ENCODE measurements at regions not wholly inside any gene's neighbourhood (a gene's known extent, or its start where the extent isn't known, plus 50 kb on each side); places are given as distances from the start of the nearest gene placed in this dataset.

DNA sequence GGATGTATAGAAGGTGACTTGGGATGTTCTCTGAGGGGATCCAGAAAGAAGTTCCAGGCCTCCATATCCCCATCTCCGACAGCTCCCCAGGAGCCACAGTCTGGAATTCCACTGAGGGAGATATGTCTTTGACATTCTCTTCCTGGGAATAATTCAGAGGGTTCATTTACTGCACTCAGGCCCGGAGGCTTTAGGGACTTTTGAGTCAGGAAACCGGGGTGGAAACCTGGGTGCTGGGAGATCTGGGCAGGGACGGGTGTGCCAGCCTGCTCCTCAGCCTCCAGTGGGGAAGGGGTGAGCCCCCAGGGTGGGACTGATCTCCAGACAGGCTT is 147.7 kb downstream of the SMAD6 start:
- H3K27me3 ChIP-seq (ENCODE audit: control insufficient read depth, insufficient read depth, low read length, poor library complexity, severe bottlenecking), result no peaks in the 10 kb centered on the region
- Mint-ChIP-seq H3K27me3 (ENCODE audit: insufficient read depth) (peaks cover 6% of the 10 kb centered on the region), H3K27ac (peak overlapping the region; percentile 88), H3K4me1 (peaks cover 27% of the 10 kb centered on the region), H3K36me3 (ENCODE audit: low read depth) (peaks cover 5% of the 10 kb centered on the region), H3K9me3 (no peaks in the 10 kb centered on the region), H3K4me3 (no peak overlapping the region)
- H3K4me1 ChIP-seq (ENCODE audit: control insufficient read depth, insufficient read depth, low read length), result peaks cover 16% of the 10 kb centered on the region
- 85 to 100% methylated on average over 3 to 4 of the region's 4 CpGs for WGBS, 2 experiments (ENCODE audit: insufficient coverage in 1 of 2, insufficient read length in 1 of 2)
- TF ChIP-seq, protein P1, sequence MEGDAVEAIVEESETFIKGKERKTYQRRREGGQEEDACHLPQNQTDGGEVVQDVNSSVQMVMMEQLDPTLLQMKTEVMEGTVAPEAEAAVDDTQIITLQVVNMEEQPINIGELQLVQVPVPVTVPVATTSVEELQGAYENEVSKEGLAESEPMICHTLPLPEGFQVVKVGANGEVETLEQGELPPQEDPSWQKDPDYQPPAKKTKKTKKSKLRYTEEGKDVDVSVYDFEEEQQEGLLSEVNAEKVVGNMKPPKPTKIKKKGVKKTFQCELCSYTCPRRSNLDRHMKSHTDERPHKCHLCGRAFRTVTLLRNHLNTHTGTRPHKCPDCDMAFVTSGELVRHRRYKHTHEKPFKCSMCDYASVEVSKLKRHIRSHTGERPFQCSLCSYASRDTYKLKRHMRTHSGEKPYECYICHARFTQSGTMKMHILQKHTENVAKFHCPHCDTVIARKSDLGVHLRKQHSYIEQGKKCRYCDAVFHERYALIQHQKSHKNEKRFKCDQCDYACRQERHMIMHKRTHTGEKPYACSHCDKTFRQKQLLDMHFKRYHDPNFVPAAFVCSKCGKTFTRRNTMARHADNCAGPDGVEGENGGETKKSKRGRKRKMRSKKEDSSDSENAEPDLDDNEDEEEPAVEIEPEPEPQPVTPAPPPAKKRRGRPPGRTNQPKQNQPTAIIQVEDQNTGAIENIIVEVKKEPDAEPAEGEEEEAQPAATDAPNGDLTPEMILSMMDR (conservative IDR thresholded peaks at IDR 0.05), result no peak
- no peaks in the 10 kb centered on the region for H3K36me3 ChIP-seq (ENCODE audit: control insufficient read depth, insufficient read depth, low read length)
- H3K9me3 ChIP-seq (ENCODE audit: control insufficient read depth, low read length), result no peaks in the 10 kb centered on the region
- peak overlapping the region; percentile 36 for H3K9ac ChIP-seq (ENCODE audit: extremely low read depth, low read length, poor library complexity, severe bottlenecking)
- no peak for DNase-seq
- peak overlapping the region; percentile 78 for H3K27ac ChIP-seq (ENCODE audit: low read depth, low read length)
- H3K4me3 ChIP-seq (ENCODE audit: low read length), result no peak overlapping the region

DNA sequence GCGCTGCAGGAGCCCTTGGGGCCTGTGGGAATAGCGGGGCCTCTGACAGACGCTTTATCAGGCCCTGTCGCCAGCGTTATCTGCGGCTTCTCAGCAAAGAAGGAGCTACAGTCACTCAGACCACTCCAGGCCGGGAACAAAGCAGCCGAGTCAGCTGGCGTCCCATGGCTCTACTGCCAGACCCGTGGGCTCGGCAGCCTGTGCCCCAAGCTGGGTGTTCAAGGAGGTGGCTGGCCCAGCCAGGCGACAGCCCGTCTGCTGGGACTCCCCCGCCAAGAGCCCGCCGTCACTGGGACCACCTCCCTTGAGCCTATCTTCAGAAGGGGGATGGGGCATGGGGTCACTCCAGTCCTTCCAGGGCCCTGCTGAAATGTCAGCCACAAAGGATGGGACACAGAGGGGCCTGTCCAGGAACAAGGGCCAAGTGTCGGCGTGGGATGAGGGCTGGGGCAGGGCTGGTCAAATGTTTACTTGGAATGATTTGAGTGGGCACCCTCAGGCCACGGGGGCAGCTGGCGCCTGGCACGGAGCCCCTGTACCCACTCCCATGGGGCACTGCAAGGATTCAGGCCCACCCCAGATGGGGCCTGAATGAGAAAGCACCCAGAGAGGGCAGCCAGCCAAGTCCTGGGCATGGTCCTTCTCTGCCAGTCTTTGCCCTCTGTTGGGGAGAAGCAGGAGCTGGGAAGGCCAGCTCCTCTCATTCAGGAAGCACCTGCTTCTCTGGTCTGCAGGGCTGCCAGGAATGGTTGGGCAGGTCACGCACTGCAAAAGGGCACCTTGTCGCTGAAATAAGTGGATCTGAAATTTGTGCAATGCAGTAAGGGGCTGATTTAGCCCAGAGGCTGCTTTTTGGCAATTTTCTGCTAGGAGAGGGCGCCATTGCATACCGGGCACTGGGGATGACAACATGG is 148.3 kb downstream of the SMAD6 start:
- Histone ChIP-seq H3K9me3 (ENCODE audit: control insufficient read depth, low read length) (no peaks in the 10 kb centered on the region), H3K9ac (ENCODE audit: extremely low read depth, low read length, poor library complexity, severe bottlenecking) (peak overlapping the region; percentile 36), H3K27ac (ENCODE audit: low read depth, low read length) (peak overlapping the region; percentile 78), H3K4me3 (ENCODE audit: low read length) (no peak overlapping the region), H3K4me1 (ENCODE audit: control insufficient read depth, insufficient read depth, low read length) (peaks cover 16% of the 10 kb centered on the region), H3K27me3 (ENCODE audit: control insufficient read depth, insufficient read depth, low read length, poor library complexity, severe bottlenecking) (no peaks in the 10 kb centered on the region), H3K36me3 (ENCODE audit: control insufficient read depth, insufficient read depth, low read length) (no peaks in the 10 kb centered on the region)
- Mint-ChIP-seq H3K4me3 (no peak overlapping the region), H3K4me1 (peaks cover 22% of the 10 kb centered on the region), H3K27ac (peak overlapping the region; percentile 88), H3K27me3 (ENCODE audit: insufficient read depth) (peaks cover 6% of the 10 kb centered on the region), H3K36me3 (ENCODE audit: low read depth) (peaks cover 3% of the 10 kb centered on the region), H3K9me3 (no peaks in the 10 kb centered on the region)
- TF ChIP-seq, protein P1 (conservative IDR thresholded peaks at IDR 0.05), result no peak
- 76 to 90% methylated on average over 16 to 25 of the region's 25 CpGs for WGBS, 2 experiments (ENCODE audit: insufficient coverage in 1 of 2, insufficient read length in 1 of 2)
- DNase-seq, result peak; percentile 77

DNA sequence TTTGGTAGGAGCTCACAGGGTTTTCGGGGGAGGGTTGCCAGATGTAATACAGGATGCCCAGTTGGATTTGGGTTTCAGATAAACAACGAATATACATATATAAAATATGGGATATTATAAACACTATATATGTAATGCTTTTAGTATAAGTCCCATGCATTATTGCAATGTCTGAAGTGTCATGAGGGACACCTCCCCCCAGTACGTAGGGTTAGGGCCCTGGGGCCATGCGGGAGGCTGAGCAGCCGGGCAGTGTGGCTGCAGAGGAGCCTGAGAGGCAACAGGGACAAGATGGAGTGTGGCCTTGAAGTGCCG is 148.9 kb downstream of the SMAD6 start:
- Histone ChIP-seq H3K9ac (ENCODE audit: extremely low read depth, low read length, poor library complexity, severe bottlenecking) (no peak overlapping the region), H3K36me3 (ENCODE audit: control insufficient read depth, insufficient read depth, low read length) (no peaks in the 10 kb centered on the region), H3K4me3 (ENCODE audit: low read length) (no peak overlapping the region), H3K9me3 (ENCODE audit: control insufficient read depth, low read length) (no peaks in the 10 kb centered on the region), H3K27ac (ENCODE audit: low read depth, low read length) (no peak overlapping the region), H3K27me3 (ENCODE audit: control insufficient read depth, insufficient read depth, low read length, poor library complexity, severe bottlenecking) (no peaks in the 10 kb centered on the region), H3K4me1 (ENCODE audit: control insufficient read depth, insufficient read depth, low read length) (peaks cover 16% of the 10 kb centered on the region)
- WGBS, 2 experiments (ENCODE audit: insufficient coverage in 1 of 2, insufficient read length in 1 of 2), result 9 to 10% methylated on average over 2 to 4 of the region's 6 CpGs
- Mint-ChIP-seq H3K9me3 (no peaks in the 10 kb centered on the region), H3K27me3 (ENCODE audit: insufficient read depth) (peaks cover 6% of the 10 kb centered on the region), H3K36me3 (ENCODE audit: low read depth) (peaks cover 3% of the 10 kb centered on the region), H3K4me1 (peaks cover 22% of the 10 kb centered on the region), H3K27ac (peak overlapping the region; percentile 88), H3K4me3 (no peak overlapping the region)
- DNase-seq, result no peak
- TF ChIP-seq, protein P1 (conservative IDR thresholded peaks at IDR 0.05), result no peak
